SIG-M5 (cell line): ENCODE measurements at regions not wholly inside any gene's neighbourhood (a gene's known extent, or its start where the extent isn't known, plus 50 kb on each side); places are given as distances from the start of the nearest gene placed in this dataset.

Experiments used
- DNase-seq: peaks from one replicate; lab custom pipeline; 2025; lab: John Stamatoyannopoulos, UW

- DNase-seq = no peak
Measured at GRCh38 chr1:185578293-185578692, 155.9 kb upstream of the HMCN1 start.

DNA sequence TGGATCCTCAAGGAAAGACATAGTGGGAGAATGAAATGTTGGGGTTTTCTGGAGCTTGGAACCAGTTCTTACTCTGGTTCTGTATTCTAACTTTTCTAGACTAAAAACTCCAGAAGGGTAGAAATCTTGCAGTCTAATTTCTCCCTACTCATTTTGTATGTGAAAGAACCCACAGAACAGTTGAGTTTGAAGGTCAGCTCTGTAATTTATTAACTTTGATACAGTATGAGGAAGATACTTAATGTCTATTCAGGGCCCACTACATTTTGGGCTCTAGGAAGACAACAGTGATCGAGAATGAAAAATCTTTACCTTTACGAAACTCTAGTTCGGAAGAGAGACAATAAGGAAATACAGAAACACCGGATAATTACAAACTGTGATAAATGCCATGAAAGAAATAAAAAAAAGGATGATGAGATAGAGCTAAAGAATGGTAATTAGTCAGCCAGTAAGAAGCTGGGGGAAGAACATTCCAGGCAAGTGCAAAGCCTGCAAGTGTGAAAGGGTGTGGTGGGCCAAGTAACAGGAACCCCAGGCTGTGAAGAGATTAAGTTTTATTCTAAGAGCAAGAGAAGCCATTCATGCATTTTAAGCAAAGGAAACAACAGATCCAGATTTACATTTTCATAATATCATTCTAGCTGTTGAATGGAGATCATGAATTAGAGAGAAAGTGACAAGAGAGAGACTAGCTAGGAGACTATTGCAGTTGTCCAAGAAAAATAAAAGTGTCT, 159.9 kb upstream of the HMCN1 start:
- DNase-seq = no peak

DNA sequence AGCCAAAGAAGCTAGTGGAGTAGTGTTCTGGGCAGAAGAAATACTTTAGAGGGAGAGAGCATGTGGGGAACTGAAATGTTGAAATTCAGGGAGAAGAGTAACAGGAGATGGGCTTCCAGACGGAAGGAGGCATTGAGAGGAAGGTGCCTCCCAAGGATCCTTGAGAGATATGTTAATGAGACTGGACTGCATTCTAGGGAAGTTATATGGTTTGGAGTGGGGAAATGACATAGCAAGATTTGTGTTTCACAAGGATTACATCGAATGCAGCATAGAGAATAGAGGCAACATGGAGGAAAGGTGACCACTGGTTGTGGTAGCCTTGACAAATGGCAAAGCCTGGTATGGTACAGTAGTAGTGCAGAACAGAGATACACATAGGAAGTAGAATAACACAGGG, 160.5 kb upstream of the HMCN1 start:
- no peak for DNase-seq

GRCh38 chr1:185573162-185573561, 161.0 kb upstream of the HMCN1 start:
- DNase-seq = no peak

DNA sequence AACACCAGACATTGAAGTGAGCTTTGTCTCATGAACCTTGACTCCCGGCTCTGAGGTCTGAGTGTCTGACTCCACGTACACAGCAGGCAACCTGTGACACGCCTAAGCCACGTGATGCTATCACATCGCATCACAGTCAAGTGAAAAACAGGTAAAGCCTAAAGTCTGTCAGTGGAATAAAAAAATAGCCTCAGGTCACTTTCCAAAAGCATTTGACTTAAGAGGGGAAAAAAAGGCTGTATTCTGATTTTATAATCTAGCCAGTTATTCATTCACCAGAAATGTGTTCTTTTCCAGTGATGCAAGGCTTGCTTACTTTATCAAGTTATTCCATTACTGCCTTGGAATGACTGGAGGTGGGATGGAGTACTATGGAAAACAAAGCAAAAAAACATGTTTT, 163.2 kb upstream of the HMCN1 start:
- no peak for DNase-seq

DNA sequence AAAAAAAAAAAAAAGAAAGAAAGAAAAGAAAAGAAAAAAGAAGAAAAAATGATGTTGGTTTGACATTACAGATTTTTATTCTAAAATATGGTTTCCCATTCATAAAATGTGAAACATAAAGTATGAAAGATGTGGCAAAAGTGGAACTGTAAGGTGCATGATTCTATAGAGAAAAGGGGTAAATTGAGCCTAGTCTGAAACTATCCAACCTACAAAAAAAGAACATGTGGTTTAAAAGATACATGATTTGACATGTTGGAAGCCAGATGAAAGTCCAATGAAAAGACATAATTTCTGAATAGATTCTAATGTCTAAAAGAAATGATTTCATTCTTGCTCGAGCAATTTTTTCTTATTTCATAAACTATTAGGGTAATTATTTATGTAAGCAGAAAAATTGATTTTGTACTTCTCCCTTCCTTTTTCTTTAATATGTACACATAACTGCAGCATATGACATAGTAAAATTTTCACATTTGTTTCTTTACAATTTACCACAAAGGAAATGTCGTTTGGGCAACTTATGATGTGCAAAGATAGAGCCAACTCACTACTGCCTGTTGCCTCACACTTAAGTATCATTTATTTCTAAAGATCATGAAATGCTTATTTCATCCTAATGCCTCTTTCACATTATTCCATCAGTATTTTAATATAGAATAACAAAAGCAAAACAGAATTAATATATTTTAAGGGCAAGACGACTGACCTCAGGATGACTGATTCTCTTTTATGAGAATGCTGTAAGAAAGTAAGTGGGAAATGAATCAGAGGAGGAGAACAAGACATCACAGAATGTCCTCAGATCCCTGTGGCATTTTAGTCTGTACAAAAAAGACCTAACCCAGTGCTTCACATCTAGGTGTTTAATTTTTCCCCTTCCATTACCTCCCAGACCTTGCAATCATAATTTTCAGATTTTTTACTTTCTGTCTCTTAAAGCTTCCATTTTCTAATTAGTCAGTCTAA, 165.8 kb upstream of the HMCN1 start:
- no peak for DNase-seq

DNA sequence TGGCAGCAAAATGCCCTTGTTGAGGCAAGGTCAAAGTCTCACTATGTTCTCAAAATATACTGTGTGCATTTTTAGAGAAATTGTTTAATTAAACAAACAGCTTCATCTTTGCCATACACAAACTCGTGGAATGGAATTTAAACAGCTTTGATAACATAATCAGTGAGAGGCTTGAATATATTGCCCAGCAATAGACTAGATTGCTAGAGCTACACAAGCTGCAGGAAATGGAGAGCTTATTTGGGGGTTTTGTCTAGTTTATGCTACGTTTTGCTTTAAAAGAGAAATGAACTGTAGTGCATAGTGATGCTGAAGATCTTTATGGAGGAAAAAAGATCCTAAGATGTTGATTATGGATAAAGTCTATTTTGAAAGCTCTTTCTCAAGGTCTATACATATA, 166.8 kb upstream of the HMCN1 start:
- DNase-seq = no peak

- no peak for DNase-seq
Measured at GRCh38 chr1:185566995-185567394, 167.2 kb upstream of the HMCN1 start.

DNA sequence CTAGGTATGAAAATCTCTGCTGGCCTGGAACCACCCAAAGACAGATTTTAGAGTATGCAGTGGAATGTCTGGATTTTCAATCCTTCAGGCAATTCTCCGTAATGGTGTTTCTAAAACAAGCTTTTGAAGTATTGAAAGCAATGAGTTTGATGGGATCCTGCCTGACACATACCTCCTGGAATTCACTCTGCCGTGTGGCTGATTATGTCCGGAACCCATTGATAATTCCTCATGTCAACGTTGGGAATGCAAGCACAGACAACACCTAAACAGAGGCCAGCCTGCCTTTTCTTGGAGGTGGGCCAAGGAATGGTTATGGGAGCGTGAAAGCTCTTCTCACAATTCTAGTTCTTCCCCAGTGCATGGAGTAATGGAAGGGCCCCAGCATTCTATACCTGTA, 168.9 kb upstream of the HMCN1 start:
- no peak for DNase-seq

DNA sequence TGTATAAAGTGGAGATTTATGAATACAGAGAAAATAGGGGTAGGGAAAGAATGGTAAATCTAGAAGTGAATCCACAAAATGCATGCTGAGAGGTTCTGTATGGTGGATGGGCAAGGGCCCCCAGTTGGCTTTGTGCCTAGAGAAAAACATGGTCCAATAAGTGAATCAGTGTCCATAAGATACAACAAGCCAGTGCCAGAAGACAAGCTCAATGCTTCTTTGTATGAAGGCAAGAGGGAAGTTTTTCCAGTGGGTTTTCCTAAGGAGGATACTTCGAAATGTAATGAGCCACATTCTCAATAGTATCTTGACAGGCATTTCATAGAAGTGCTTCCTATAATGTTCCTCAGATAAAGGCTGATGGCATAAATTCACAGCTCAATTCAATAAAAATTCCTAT, 169.4 kb upstream of the HMCN1 start:
- DNase-seq = no peak

GRCh38 chr1:185562461-185563359, 171.5 kb upstream of the HMCN1 start:
- DNase-seq = no peak

DNA sequence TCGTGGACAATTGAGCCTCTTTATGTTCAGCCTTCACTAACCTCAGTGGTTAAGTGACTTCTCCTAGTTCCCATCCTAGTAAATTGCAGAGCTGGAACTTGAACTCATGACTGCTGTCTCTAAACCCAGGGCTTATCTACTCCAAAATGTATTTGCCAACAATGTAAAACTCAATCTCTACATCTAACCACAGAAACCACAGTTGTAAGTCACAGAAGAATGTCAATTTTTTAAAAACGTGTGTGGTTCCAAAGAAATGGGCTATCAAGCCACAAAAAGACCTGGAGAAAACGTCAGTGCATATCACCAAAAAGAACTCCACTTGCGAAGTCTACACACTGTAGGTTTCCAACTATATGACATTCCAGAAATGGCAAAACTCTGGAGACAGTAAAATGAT, 172.6 kb upstream of the HMCN1 start:
- DNase-seq = no peak

- DNase-seq = no peak
Measured at GRCh38 chr1:185560760-185561159, 173.4 kb upstream of the HMCN1 start.

GRCh38 chr1:185559684-185560331, 174.4 kb upstream of the HMCN1 start:
- DNase-seq = no peak

DNA sequence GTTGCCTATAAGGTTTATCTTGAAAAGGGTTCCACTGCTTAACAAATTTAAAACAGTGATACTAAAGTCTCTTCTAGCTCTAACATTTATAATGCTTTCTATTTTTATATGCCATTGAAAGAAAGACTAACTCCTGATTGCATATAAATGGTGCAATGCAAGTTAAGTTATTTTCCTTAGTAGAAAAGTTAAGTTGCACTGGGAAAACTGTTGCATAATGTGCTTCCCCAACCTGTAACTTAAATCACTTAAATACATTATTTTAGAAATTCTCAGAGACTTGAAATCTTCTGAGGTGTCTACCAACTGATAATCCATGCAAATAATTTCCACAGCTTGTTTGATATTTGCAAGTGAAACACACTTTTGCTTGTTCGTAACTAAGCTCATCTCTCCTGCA, 175.0 kb upstream of the HMCN1 start:
- no peak for DNase-seq

- DNase-seq = no peak
Measured at GRCh38 chr1:185556561-185556960, 177.6 kb upstream of the HMCN1 start.

DNA sequence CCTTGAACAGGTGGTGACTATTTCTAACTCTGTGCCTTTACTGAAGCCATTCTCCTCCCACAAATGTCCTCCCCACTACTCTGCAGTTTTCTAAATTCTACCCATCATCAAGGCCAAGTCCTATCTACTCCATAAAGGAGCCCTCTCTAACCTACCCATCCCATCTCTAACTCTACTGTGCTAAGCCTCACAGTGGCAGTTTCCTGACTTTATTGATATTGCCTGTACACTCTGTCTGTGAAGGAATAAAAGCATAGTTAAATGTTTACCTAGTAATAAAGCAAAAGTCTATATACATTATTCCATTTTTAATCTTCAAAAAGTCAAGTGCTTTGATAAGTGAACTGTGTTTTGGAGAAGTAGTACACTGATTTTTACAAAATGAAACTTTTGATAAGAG, 178.4 kb upstream of the HMCN1 start:
- no peak for DNase-seq

- no peak for DNase-seq
Measured at GRCh38 chr1:185551008-185551407, 183.2 kb upstream of the HMCN1 start.

DNA sequence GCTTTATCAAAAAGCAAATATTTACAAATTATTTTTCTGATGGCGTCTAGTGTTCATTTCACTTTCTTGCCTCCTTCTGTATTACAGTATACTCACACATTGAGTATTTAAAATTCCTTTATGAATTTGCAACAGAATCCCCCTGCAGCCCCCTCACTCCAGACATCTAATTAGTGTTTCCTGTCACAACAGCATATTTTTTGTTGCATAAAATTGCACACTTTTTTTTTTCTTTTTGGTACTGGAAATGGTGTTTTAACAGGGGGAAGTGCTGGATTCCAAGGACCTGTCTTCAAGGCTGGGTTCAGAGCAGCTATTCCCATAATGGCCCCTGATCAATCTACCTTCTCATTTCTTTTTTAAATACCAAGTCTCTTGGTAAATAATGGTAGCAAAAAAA, 184.3 kb upstream of the HMCN1 start:
- no peak for DNase-seq

DNA sequence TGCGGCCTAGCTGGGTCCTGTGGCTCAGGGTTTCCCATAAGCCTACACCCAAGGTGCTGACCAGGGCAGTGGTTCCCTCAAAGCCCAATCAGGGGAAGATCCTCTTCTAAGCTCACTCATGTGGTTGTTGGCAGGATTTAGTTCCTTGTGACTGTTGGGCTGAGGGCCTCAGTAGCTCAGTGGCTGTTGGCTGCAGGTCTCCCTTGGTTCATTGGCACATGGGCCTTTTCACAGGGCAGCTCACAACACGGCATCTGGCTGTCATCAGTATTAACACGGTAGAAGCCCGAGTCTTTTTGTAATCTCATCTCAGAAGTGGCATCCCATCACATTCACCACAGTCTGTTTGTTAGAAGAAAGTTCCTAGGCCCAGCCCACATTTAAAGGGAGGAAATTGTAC, 188.2 kb upstream of the HMCN1 start:
- DNase-seq = no peak

DNA sequence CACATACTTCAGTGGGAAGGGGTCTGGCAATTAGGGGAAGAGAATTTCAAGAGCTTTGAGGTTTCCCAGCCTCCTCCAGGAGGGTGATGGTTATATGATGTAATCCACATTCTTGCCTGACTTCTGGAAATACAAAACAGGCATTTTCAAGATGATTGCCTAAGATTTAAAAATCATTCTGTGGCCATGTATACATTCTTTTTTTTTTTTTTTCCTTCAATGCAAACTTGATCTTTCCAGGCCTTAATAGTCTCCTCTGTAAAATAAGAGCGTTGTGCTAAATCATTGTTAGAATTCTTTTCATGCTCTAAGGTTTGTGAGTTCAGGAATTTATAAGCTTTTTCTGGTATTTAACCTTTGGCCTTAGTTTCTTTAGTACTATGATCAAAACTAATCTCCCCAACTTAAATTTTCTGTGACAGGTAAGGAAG, 192.3 kb upstream of the HMCN1 start:
- no peak for DNase-seq

GRCh38 chr1:185540295-185540694, 193.9 kb upstream of the HMCN1 start:
- no peak for DNase-seq
